ENCODE measurements at regions not wholly inside any gene's neighbourhood (a gene's known extent, or its start where the extent isn't known, plus 50 kb on each side); places are given as distances from the start of the nearest gene placed in this dataset.

DNA sequence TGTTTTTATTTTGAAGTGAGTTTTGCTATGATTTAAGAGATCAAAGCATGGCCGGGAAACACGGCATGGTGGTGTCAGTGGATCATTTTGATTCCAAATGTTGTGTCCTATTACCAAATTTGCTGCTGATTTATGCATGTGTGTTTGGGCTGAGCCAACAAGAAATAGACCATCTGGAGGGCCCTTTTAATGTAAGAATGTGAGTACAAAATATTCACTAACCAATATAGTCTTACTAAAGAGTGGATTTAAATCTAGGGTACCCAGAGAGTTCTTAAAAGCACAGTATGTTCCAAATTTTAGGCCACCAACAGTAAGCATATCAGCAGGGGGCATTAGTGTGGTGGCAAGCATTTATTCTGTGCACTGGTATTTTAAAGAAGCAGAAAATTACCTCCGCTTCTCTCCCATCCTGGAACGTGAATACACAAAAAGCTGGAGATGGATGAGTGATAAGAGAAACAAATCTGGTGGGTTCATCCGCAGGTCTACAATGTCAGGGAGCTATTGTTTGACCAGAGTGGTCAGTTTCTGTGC, 444.4 kb upstream of the IGFBP7 start:
- no peaks in the 10 kb centered on the region for H3K9me3 ChIP-seq (ENCODE audit: control insufficient read depth, insufficient read depth, low read depth, low read length)
- H3K36me3 ChIP-seq (ENCODE audit: control insufficient read depth in 2 of 2, insufficient read depth in 1 of 2, low read length in 2 of 2) = no peaks in the 10 kb centered on the region
- ChIA-PET POLR2A (no interaction called here), CTCF (no interaction called here)
- H3K4me1 ChIP-seq (ENCODE audit: control insufficient read depth, insufficient read depth, low read length) = no peaks in the 10 kb centered on the region
- no peak overlapping the region for H3K27ac ChIP-seq (ENCODE audit: extremely low read depth, low read depth, low read length)
- no peak overlapping the region for H3K4me3 ChIP-seq (ENCODE audit: low read depth, low read length)
- TF ChIP-seq, protein P1, sequence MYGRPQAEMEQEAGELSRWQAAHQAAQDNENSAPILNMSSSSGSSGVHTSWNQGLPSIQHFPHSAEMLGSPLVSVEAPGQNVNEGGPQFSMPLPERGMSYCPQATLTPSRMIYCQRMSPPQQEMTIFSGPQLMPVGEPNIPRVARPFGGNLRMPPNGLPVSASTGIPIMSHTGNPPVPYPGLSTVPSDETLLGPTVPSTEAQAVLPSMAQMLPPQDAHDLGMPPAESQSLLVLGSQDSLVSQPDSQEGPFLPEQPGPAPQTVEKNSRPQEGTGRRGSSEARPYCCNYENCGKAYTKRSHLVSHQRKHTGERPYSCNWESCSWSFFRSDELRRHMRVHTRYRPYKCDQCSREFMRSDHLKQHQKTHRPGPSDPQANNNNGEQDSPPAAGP (tag by site-specific recombination; IDR thresholded peaks at IDR 0.05) = no peak
- TF ChIP-seq ZNF133 (tag by site-specific recombination; IDR thresholded peaks at IDR 0.05) = no peak
- TF ChIP-seq KLF8 (tag by site-specific recombination; IDR thresholded peaks at IDR 0.05) = no peak
- TF ChIP-seq SCRT2 (tag by site-specific recombination; IDR thresholded peaks at IDR 0.05) = no peak
- no peak for TF ChIP-seq HOXD13 (CRISPR knock-in tag; IDR thresholded peaks at IDR 0.05; ENCODE audit: borderline replicate concordance)
- TF ChIP-seq GLIS2 (tag by site-specific recombination; IDR thresholded peaks at IDR 0.05) = no peak
- TF ChIP-seq, protein P2, sequence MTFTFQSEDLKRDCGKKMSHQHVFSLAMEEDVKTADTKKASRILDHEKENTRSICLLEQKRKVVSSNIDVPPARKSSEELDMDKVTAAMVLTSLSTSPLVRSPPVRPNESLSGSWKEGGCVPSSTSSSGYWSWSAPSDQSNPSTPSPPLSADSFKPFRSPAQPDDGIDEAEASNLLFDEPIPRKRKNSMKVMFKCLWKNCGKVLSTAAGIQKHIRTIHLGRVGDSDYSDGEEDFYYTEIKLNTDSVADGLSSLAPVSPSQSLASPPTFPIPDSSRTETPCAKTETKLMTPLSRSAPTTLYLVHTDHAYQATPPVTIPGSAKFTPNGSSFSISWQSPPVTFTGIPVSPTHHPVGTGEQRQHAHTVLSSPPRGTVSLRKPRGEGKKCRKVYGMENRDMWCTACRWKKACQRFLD (tag by site-specific recombination; IDR thresholded peaks at IDR 0.05) = no peak
- TF ChIP-seq ZNF416 (tag by site-specific recombination; IDR thresholded peaks at IDR 0.05) = no peak
- TF ChIP-seq ZBTB1 (tag by site-specific recombination; IDR thresholded peaks at IDR 0.05) = no peak
- TF ChIP-seq ZSCAN30 (tag by site-specific recombination; IDR thresholded peaks at IDR 0.05) = no peak
- TF ChIP-seq ZNF366 (tag by site-specific recombination; conservative IDR thresholded peaks at IDR 0.05) = no peak
- TF ChIP-seq, protein P3, sequence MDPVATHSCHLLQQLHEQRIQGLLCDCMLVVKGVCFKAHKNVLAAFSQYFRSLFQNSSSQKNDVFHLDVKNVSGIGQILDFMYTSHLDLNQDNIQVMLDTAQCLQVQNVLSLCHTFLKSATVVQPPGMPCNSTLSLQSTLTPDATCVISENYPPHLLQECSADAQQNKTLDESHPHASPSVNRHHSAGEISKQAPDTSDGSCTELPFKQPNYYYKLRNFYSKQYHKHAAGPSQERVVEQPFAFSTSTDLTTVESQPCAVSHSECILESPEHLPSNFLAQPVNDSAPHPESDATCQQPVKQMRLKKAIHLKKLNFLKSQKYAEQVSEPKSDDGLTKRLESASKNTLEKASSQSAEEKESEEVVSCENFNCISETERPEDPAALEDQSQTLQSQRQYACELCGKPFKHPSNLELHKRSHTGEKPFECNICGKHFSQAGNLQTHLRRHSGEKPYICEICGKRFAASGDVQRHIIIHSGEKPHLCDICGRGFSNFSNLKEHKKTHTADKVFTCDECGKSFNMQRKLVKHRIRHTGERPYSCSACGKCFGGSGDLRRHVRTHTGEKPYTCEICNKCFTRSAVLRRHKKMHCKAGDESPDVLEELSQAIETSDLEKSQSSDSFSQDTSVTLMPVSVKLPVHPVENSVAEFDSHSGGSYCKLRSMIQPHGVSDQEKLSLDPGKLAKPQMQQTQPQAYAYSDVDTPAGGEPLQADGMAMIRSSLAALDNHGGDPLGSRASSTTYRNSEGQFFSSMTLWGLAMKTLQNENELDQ (tag by site-specific recombination; IDR thresholded peaks at IDR 0.05; ENCODE audit: low read depth) = no peak
- no peak for TF ChIP-seq ZNF510 (tag by site-specific recombination; IDR thresholded peaks at IDR 0.05; ENCODE audit: insufficient replicate concordance)
- TF ChIP-seq ZNF16 (tag by site-specific recombination; IDR thresholded peaks at IDR 0.05; ENCODE audit: low read depth) = no peak
- no peak for TF ChIP-seq ZNF266 (tag by site-specific recombination; IDR thresholded peaks at IDR 0.05; ENCODE audit: low read depth)
- no peak for TF ChIP-seq ZNF19 (tag by site-specific recombination; IDR thresholded peaks at IDR 0.05; ENCODE audit: low read depth)
- no peak for TF ChIP-seq ZNF529 (tag by site-specific recombination; IDR thresholded peaks at IDR 0.05; ENCODE audit: insufficient replicate concordance)
- TF ChIP-seq IKZF3 (tag by site-specific recombination; IDR thresholded peaks at IDR 0.05) = no peak

DNA sequence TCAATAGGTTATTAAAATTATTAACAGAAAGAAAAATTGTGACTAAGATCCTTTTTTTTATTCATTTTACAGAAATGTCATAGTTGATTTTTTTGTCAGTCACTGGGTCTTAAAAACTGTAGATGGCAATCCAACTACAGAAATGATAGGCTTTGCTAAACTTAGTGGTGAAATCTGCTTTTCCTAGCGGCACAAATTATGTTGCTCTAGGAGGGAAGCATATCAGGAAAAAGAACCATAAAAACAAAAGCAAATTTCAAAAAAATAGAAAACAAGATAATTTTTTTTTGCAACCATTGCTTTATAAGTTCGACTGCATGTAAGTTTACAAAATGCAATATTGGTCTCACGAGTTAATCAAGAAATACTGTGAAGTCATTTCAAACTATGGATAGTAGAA, 443.5 kb upstream of the IGFBP7 start:
- CTCF ChIA-PET = no interaction called here

More for the DNA sequence above, 443.5 kb upstream of the IGFBP7 start:
- H3K9me3 ChIP-seq (ENCODE audit: control insufficient read depth, insufficient read depth, low read depth, low read length) = no peaks in the 10 kb centered on the region
- TF ChIP-seq ZNF114 (tag by site-specific recombination; IDR thresholded peaks at IDR 0.05) = no peak
- TF ChIP-seq, protein P4, sequence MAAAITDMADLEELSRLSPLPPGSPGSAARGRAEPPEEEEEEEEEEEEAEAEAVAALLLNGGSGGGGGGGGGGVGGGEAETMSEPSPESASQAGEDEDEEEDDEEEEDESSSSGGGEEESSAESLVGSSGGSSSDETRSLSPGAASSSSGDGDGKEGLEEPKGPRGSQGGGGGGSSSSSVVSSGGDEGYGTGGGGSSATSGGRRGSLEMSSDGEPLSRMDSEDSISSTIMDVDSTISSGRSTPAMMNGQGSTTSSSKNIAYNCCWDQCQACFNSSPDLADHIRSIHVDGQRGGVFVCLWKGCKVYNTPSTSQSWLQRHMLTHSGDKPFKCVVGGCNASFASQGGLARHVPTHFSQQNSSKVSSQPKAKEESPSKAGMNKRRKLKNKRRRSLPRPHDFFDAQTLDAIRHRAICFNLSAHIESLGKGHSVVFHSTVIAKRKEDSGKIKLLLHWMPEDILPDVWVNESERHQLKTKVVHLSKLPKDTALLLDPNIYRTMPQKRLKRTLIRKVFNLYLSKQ (tag by site-specific recombination; IDR thresholded peaks at IDR 0.05; ENCODE audit: borderline replicate concordance) = no peak
- no peak for TF ChIP-seq ZNF350 (tag by site-specific recombination; IDR thresholded peaks at IDR 0.05)
- no peak for TF ChIP-seq ZNF292 (tag by site-specific recombination; IDR thresholded peaks at IDR 0.05; ENCODE audit: borderline replicate concordance, low read depth)
- POLR2A ChIA-PET = no interaction called here
- H3K36me3 ChIP-seq (ENCODE audit: control insufficient read depth in 2 of 2, insufficient read depth in 1 of 2, low read length in 2 of 2) = no peaks in the 10 kb centered on the region
- H3K27ac ChIP-seq (ENCODE audit: extremely low read depth, low read depth, low read length) = no peak overlapping the region
- H3K4me3 ChIP-seq (ENCODE audit: low read depth, low read length) = no peak overlapping the region
- no peaks in the 10 kb centered on the region for H3K4me1 ChIP-seq (ENCODE audit: control insufficient read depth, insufficient read depth, low read length)
